Mucosa of descending colon (tissue), 3 donors: ENCODE measurements at regions not wholly inside any gene's neighbourhood (a gene's known extent, or its start where the extent isn't known, plus 50 kb on each side); places are given as distances from the start of the nearest gene placed in this dataset.
"Not testable (repeated sequence)": the region's sequence is repeated elsewhere in the genome, so short reads cannot be mapped to it uniquely, and the experiment has no call there.

Source experiments
- ATAC-seq: fragments of 200-7000 bp; cut with Tn5 transposase; one replicate; pipeline ENCODE4 v1.9.1; 2020; ENCODE audit warnings: mild to moderate bottlenecking, moderate library complexity
- DNase-seq, 3 donors: peaks; one replicate each; pipeline ENCODE4 v3.0.0-alpha.2; 2020
- H3K36me3 ChIP-seq: fragments of 200-600 bp; one replicate; pipeline ENCODE4 v1.8.0; 2021; ENCODE audit warnings: low read depth, mild to moderate bottlenecking
- H3K4me1 ChIP-seq: fragments of 200-600 bp; one replicate; pipeline ENCODE4 v1.8.0; 2021; ENCODE audit warnings: low read depth, mild to moderate bottlenecking
- H3K4me3 ChIP-seq: fragments of 200-600 bp; one replicate; pipeline ENCODE4 v1.8.0; 2021; ENCODE audit warnings: mild to moderate bottlenecking
- H3K9me3 ChIP-seq: fragments of 200-600 bp; one replicate; pipeline ENCODE4 v1.8.0; 2021; ENCODE audit warnings: mild to moderate bottlenecking
- CTCF ChIP-seq: fragments of 200-600 bp; IDR thresholded peaks from one replicate; pipeline ENCODE4 v1.8.0; 2022; ENCODE audit warnings: antibody characterized with exemption, mild to moderate bottlenecking
- intact Hi-C, 2 donors: fragments of 100-400 bp; cut with DNase I in 1 of 2; cut with micrococcal nuclease in 1 of 2; formaldehyde crosslinking; loops; one replicate each; pipeline versions ENCODE4 v1.11.0 to v1.11.1; 2022; cut with DNase I, micrococcal nuclease
- donor health status: DM: no; HTN: no; CAD: no; lungs with moderate emphysema.
- donor health status: DM: no; HTN: no; CAD: no.
- donor health status: DM: no; HTN: yes; CAD: no.

- ATAC-seq (no peak), DNase-seq (no peak)
- H3K9me3 ChIP-seq: peaks cover 57% of the 10 kb centered on the region
- H3K4me1 ChIP-seq: no peaks in the 10 kb centered on the region
- no peak overlapping the region for H3K4me3 ChIP-seq
- no peaks in the 10 kb centered on the region for H3K36me3 ChIP-seq
- no peak for TF ChIP-seq CTCF
- intact Hi-C loops: no loop called here
These were observed 477.8 kb downstream of the SPATA31A7 start for GRCh38 chr9:61667559-61668121.

DNA sequence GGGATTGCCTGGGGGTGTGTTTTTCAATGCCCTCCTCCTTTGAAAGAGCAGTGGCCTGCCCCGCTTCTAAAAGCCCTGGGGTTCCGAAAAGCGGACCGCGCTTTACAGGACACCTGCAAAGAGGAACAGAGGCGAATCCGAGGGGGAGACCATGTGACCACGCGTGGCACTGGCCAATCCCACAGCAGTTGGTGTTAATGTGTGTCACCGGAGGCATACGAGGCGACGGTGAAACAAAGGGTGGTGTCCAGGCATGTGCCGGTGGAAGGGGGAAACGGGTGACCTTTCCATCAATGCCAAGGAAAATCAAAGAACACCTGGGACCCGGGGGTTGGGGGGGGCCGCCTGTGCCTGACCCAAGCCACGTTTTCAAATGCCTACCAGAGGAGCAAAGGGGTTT, 478.4 kb downstream of the SPATA31A7 start:
- ATAC-seq, H3K4me1 ChIP-seq, intact Hi-C loops, DNase-seq, H3K4me3 ChIP-seq, H3K36me3 ChIP-seq: not testable (repeated sequence)
- H3K9me3 ChIP-seq: peaks cover 61% of the 10 kb centered on the region

DNA sequence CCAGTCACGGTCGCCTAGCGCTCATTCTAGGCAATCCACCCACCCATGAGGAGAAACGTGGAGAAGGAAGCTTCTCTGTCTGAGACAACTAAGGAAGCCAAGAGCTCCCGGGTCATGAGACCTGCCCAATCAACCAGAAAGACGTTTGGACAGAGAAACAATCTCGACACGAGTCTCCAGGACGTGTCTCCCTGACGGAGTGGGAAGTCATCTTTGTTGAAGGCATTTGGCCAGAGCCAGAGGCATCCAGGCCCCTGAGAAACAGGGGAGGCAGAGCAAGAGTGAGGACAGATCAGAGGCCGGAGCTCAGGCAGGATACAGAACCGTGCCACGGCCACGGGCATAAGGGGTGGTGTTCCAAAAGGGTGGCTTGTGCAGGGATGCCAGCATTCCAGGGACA, 479.0 kb downstream of the SPATA31A7 start:
- no peak overlapping the region for H3K4me3 ChIP-seq
- peaks cover 61% of the 10 kb centered on the region for H3K9me3 ChIP-seq
- intact Hi-C loops: no loop called here
- no peaks in the 10 kb centered on the region for H3K36me3 ChIP-seq
- no peak for TF ChIP-seq CTCF
- ATAC-seq: no peak
- no peak for DNase-seq
- H3K4me1 ChIP-seq: no peaks in the 10 kb centered on the region

- Histone ChIP-seq H3K36me3 (no peaks in the 10 kb centered on the region), H3K9me3 (peaks cover 61% of the 10 kb centered on the region), H3K4me1 (no peaks in the 10 kb centered on the region), H3K4me3 (no peak overlapping the region)
- DNase-seq: no peak
- intact Hi-C loops: no loop called here
- no peak for ATAC-seq
- no peak for TF ChIP-seq CTCF
These were observed 479.5 kb downstream of the SPATA31A7 start for GRCh38 chr9:61669352-61669751.

DNA sequence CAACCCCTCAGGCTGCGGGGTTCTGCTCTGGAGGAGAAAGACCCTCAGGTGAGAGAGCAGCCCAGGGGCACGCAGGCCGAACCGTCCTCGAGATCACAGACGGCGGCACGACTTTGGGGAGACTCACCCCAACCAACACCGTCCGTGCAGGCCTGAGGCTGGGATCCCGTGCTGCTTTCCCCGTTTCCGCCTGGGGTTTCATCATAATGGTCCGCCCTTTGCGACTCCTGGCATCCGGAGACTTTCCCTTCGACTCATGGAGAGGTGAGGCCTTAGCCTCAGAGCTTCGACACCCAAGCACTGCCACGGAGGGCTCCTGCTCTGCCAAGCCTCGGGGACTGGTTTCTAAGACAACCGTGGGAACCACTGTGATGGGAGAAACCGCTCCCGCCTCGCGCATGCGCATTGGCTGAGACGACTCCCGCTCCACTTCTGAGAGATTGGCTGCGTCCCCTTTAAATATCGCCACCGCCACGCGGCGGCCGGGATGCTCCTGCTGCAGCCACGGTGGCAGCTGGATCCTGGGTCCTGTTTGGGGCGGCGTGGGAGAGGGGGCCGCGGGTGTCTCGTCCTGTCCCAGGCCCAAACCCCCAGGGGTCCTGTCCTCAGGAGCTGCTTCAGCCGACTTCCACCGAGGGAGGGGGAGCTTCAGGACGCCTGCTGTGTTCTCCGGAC, 480.1 kb downstream of the SPATA31A7 start:
- DNase-seq, H3K36me3 ChIP-seq, H3K4me3 ChIP-seq, H3K4me1 ChIP-seq, intact Hi-C loops, ATAC-seq: not testable (repeated sequence)
- H3K9me3 ChIP-seq: peaks cover 62% of the 10 kb centered on the region

DNA sequence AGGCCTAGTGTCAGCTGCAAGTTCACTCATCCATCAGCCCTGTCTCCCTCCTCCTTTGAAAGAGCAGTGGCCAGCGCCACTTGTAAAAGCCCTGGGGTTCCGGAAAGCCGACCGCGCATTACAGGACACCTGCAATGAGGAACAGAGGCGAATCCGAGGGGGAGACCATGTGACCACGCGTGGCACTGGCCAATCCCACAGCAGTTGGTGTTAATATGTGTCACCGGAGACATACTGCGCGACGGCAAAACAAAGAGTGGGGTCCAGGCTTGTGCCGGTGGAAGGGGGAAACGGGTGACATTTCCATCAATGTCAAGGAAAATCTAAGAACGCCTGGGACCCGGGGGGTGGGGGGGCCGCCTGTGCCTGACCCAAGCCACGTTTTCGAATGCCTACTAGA, 480.8 kb downstream of the SPATA31A7 start:
- DNase-seq: no peak
- H3K9me3 ChIP-seq: peaks cover 60% of the 10 kb centered on the region
- H3K4me1 ChIP-seq: no peaks in the 10 kb centered on the region
- ATAC-seq: no peak
- intact Hi-C loops: no loop called here
- H3K4me3 ChIP-seq: no peak overlapping the region
- H3K36me3 ChIP-seq: no peaks in the 10 kb centered on the region
- no peak for TF ChIP-seq CTCF
